WTC11 (cell line): ENCODE measurements at regions not wholly inside any gene's neighbourhood (a gene's known extent, or its start where the extent isn't known, plus 50 kb on each side); places are given as distances from the start of the nearest gene placed in this dataset.

Experiments
- CREB1 ChIP-seq: sonication (generic); formaldehyde crosslinking; IDR thresholded peaks from 2 replicates; pipeline ENCODE4 v1.8.0; 2023; ENCODE audit warnings: mild to moderate bottlenecking, missing genetic modification reagents
- ELF4 ChIP-seq: sonication (generic); formaldehyde crosslinking; IDR thresholded peaks from 2 replicates; pipeline ENCODE4 v1.8.1; 2022; ENCODE audit warnings: low read depth, mild to moderate bottlenecking, moderate library complexity, missing genetic modification reagents
- EMX1 ChIP-seq: fragments of 250-450 bp; sonication (Bioruptor Pico); IDR thresholded peaks from 2 replicates; pipeline ENCODE4 v1.8.0; 2021; ENCODE audit warnings: mild to moderate bottlenecking
- NFYB ChIP-seq: sonication (generic); formaldehyde crosslinking; conservative IDR thresholded peaks from 2 replicates; pipeline ENCODE4 v1.8.0; 2022; ENCODE audit warnings: low read depth, missing genetic modification reagents
- TCF7 ChIP-seq: sonication (generic); formaldehyde crosslinking; IDR thresholded peaks from 2 replicates; pipeline ENCODE4 v1.8.0; 2022; ENCODE audit warnings: mild to moderate bottlenecking, low read depth, missing genetic modification reagents, moderate library complexity
- ZBTB21 ChIP-seq: sonication (generic); formaldehyde crosslinking; IDR thresholded peaks from 2 replicates; pipeline ENCODE4 v1.8.1; 2023; ENCODE audit warnings: mild to moderate bottlenecking, missing genetic modification reagents, borderline replicate concordance
- ZNF121 ChIP-seq: sonication (generic); formaldehyde crosslinking; IDR thresholded peaks from 2 replicates; pipeline ENCODE4 v1.8.0; 2023; ENCODE audit warnings: missing genetic modification reagents
- ZNF138 ChIP-seq: sonication (generic); formaldehyde crosslinking; conservative IDR thresholded peaks from 2 replicates; pipeline ENCODE4 v1.8.1; 2022; ENCODE audit warnings: mild to moderate bottlenecking, moderate library complexity, missing genetic modification reagents
- ZSCAN18 ChIP-seq: fragments of 250-450 bp; sonication (Bioruptor Pico); IDR thresholded peaks from 2 replicates; pipeline ENCODE4 v2.1.2; 2022; ENCODE audit warnings: mild to moderate bottlenecking, moderate library complexity
- TF ChIP-seq, protein P1 (sequence below): fragments of 200-600 bp; IDR thresholded peaks from 2 replicates; pipeline ENCODE4 v1.8.0; 2022; ENCODE audit warnings: antibody characterized with exemption
- TF ChIP-seq, protein P2 (sequence below): sonication (generic); formaldehyde crosslinking; IDR thresholded peaks from 2 replicates; pipeline ENCODE4 v1.8.0; 2023; ENCODE audit warnings: mild to moderate bottlenecking, missing genetic modification reagents

- TF ChIP-seq TCF7 (no peak), CREB1 (CRISPR knock-in tag) (no peak), ZNF138 (CRISPR knock-in tag) (no peak), ZNF121 (CRISPR knock-in tag) (no peak), ZBTB21 (CRISPR knock-in tag) (no peak), ZSCAN18 (CRISPR knock-in tag) (no peak), NFYB (CRISPR knock-in tag) (no peak), EMX1 (CRISPR knock-in tag) (no peak), ELF4 (CRISPR knock-in tag) (no peak)
- TF ChIP-seq, protein P1, sequence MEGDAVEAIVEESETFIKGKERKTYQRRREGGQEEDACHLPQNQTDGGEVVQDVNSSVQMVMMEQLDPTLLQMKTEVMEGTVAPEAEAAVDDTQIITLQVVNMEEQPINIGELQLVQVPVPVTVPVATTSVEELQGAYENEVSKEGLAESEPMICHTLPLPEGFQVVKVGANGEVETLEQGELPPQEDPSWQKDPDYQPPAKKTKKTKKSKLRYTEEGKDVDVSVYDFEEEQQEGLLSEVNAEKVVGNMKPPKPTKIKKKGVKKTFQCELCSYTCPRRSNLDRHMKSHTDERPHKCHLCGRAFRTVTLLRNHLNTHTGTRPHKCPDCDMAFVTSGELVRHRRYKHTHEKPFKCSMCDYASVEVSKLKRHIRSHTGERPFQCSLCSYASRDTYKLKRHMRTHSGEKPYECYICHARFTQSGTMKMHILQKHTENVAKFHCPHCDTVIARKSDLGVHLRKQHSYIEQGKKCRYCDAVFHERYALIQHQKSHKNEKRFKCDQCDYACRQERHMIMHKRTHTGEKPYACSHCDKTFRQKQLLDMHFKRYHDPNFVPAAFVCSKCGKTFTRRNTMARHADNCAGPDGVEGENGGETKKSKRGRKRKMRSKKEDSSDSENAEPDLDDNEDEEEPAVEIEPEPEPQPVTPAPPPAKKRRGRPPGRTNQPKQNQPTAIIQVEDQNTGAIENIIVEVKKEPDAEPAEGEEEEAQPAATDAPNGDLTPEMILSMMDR: no peak
- TF ChIP-seq, protein P2, sequence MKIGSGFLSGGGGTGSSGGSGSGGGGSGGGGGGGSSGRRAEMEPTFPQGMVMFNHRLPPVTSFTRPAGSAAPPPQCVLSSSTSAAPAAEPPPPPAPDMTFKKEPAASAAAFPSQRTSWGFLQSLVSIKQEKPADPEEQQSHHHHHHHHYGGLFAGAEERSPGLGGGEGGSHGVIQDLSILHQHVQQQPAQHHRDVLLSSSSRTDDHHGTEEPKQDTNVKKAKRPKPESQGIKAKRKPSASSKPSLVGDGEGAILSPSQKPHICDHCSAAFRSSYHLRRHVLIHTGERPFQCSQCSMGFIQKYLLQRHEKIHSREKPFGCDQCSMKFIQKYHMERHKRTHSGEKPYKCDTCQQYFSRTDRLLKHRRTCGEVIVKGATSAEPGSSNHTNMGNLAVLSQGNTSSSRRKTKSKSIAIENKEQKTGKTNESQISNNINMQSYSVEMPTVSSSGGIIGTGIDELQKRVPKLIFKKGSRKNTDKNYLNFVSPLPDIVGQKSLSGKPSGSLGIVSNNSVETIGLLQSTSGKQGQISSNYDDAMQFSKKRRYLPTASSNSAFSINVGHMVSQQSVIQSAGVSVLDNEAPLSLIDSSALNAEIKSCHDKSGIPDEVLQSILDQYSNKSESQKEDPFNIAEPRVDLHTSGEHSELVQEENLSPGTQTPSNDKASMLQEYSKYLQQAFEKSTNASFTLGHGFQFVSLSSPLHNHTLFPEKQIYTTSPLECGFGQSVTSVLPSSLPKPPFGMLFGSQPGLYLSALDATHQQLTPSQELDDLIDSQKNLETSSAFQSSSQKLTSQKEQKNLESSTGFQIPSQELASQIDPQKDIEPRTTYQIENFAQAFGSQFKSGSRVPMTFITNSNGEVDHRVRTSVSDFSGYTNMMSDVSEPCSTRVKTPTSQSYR (CRISPR knock-in tag): no peak
Measured at GRCh38 chr7:66542049-66542448, 86.6 kb upstream of the KCTD7 start.
